8988T (cell line): ENCODE measurements at regions not wholly inside any gene's neighbourhood (a gene's known extent, or its start where the extent isn't known, plus 50 kb on each side); places are given as distances from the start of the nearest gene placed in this dataset.
"Not testable (repeated sequence)": the region's sequence is repeated elsewhere in the genome, so short reads cannot be mapped to it uniquely, and the experiment has no call there.

Experiments used
- DNase-seq: peaks from one replicate; pipeline ENCODE4 v3.0.0; 2011

- no peak for DNase-seq
Observed at GRCh38 chr10:29746080-29746797, 111.5 kb upstream of the SVIL start.

DNA sequence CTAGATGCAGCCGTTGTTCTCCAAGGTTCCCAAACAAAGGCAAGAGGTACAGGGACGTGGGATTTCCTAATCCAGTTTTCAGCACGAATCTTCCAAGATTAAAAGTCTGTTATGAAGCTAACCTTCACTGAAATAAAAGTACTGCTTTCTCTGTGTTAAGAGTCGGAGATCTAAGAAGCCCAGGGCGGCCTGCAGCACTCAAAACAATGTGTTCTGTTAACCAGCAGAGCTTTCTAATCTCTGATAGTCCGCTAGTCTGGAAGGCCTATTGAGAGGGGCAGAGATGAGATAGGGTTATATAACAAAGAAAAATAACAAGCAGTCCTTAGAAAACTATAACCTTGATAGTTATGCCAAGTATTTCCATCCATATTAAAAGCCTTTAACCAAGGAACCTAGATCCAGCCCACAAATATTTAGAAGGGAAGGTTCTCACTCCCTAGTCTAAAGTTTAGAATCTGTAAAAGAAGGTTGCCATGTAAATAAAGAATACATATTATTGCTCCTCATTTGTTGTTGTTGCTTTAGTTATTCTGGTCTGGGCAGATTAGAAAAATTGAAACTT is 106.3 kb upstream of the SVIL start:
- DNase-seq: no peak

DNA sequence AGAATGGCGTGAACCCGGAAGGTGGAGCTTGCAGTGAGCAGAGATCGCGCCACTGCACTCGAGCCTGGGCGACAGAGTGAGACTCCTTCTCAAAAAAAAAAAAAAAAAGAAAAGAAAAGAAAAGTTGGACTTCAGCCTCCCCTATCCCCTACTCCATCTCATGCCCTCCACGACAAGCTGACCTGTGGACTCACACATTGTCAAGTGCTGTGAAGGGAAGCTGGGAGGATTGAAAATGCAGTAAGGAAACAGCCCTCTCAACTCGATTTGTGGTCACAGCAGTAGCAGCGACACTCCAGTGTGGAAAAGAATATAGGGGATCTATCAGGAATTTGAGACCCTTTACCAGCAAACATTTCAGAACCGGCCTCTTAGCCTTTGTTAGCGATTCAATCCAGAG is 103.6 kb upstream of the SVIL start:
- no peak for DNase-seq

- no peak for DNase-seq
Observed at GRCh38 chr10:29737074-29737593, 102.4 kb upstream of the SVIL start.

DNA sequence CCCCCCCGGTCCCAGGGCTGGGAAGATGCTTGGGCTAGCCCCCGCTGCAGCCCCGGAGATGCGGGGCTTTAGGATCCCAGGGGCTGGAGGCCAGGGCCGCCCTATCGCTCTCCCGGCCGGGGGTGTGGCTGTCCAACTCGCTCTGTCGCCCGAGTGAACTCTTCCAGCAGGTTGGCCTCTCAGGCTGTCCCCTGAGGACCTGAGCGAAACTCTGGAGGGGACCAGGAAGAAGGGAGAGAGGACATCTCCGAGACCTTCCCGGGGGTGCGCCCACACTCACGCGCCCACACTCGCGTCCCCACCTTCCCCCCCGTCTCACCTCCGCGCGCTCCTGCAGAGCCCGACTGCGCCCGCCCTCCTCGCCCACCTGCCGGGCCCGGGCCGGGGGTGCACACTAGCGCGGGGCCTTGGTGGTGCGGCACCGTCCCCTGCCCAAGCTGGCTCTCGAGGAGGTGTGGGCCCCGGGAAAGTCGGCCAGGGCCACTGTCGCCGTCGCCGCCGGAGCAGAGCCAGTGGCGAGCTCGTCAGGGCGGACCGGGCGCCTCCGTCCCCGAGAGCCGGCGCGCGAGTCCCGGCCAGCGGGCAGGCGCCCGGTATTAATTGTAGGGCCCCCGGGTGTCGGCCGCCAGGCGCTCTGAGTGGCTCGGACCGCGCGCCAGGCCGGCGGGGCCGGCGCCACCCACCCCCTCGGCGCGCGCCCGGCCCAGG is 101.7 kb upstream of the SVIL start:
- DNase-seq: peak; percentile 93

DNA sequence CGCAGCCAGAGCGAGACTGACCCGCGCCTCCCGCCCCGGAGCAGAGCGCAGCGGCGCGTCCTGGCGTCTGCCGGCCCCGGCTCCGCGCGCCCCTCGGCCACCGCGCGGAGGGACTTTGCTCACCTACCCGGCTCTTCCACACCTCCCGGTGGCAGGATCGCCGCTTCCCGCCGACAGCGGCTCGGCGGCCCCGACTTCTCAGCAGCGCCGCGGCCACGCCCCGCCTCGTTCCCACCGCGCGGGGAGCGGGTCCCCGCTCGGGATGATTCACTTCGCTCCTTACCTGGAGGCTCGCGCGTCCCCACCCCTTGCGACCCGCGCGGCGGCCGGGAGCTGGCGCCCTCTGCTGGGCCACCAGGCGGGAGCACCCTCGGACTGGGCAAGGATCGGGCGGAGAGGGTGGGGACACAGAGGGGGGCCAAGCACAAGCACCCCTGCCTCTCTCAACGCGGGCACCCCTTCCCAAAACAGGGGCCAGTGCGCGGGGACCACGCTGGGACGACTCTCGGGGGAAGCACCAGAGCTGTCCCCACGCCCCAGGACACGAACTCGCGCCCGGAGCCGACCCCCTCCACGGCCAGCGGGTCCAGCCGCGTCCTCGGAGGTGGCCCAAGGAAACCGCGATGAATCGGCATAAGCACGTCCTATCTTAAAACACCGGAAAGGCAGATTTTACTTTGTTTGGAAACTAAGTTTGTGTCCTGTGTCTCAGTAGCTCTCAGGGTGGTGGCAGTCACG is 101.0 kb upstream of the SVIL start:
- DNase-seq: peak; percentile 98

DNA sequence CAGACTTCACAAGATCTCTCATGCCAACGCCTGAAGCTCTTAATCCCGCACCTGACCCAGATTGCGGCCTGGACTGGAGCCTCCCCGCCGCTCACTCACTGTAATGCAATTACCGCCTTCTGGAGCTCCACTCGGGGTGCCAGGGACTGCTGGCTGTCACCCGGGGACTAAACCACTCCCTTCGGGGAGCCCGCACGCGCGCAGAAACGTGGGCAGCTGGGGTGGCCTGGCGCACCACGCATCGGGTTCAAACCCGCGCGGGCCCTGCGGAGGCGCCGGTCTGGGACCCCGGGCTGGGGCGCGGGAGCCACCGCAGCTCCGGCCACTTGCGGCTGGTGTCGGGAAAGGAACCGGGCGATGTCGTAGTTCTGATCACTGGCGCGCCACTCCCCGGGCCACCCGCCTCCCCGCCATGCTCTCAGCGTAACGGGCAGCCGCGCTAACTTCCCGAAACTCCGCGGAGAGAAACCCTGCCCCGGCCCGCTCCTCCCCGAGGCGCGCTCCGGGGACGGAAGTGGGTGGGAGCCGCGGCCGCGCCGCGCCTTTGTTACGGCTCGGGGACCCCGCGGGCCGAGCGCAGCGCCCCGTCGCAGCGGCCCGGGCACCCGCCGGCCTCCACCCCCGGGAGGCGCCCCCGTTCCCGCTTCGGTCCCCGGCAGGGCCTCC is 100.3 kb upstream of the SVIL start:
- DNase-seq: peak; percentile 65

GRCh38 chr10:29734640-29734961 is 99.8 kb upstream of the SVIL start:
- DNase-seq: no peak

DNA sequence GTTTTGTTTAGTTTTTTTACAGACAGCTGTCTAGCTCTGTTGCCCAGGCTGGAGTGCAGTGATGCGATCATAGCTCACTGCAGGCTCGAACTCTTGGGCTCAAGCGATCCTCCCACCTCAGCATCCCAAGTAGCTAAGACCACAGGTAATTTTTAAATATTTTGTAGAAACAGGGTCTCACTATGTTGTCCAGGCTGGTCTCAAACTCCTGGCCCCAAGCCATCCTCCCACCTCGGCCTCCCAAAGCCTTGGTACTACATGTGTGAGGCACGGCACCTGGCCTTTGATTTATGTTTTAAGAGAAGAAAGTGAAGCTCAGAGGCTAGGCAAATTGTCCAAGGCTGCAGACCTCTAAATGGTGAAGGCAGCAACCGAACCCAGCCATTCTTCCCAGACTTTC is 98.6 kb upstream of the SVIL start:
- DNase-seq: no peak

DNA sequence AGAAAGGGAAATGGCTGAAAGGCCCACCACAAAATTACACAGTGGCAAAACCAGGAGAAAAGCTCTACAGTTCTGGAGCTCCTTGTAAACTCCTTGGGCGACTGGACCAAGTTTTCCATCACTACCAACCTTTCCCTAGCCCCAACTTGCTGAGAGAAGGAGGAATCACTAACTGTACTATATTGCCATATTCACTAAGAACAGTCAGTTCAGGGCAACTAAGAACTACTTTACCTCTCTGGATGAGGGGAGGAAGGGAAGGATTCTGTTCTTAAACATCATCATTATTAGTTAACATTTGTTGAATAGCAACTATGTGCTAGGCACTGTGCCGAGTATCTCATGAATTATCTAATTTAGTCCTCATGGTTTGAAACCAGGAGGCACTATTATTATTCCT is 98.1 kb upstream of the SVIL start:
- no peak for DNase-seq

DNA sequence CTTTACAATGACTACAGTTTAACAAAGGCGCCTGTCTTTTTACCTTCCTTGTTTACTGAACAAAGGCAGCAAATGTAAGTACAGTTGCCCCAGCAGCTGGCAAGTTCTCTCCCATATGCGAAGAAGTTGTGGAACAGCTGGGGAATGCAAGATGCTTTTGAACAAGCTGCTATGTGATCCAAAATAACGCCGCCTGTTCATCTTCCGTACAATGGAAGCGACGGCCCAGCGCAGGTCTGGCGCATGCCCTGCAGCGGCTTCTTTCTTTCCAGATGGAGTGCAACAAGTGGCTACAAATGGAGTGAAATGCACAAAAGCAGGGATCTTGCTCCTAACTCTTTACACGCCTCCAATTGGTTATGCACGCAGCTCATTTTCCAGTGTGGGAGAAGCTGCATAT is 97.0 kb upstream of the SVIL start:
- no peak for DNase-seq

- DNase-seq: no peak
Observed at GRCh38 chr10:29730969-29731368, 96.2 kb upstream of the SVIL start.

DNA sequence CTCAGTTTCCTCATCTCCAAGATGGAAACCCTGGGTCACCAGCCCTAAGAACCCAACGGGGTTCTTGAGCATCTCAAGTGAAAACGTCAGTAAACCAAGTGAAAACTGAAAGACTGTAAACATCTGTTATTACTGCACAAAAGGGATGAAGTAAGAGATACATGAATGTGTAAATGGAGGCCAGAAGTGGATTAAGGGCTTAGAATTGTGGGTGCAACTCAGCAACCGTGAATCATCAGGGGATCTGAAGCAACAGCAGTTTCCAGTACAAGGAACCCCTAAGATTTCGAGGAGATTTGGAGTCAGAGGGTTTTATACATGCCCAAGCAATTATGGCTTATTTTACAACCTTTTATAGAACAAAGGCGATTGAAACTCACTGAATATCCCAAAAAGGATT is 95.7 kb upstream of the SVIL start:
- no peak for DNase-seq

DNA sequence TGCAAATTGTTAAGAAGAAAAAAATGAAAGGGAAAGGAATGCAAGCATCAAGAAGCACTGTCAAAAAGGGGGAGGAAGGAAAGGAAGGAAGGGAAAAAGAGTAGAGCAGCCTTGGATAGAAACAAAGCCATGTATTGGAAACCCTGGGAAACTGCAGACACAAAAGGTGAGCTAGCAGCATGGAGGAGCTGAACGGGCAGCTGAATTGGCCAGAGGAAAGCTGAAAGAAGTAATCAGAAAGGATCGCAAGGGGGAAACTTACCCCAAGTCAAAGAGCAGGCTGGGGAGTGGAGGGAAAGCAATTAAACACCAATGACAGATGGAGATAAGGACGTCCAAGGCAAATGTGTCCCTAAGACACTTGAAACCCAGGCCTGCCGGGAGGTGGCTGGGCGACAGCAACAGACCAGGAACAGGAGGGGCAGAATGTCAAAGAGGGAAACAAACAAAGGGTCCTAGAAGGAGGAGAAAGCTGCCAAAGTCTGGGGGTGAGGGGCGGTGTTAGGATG is 93.8 kb upstream of the SVIL start:
- DNase-seq: no peak

DNA sequence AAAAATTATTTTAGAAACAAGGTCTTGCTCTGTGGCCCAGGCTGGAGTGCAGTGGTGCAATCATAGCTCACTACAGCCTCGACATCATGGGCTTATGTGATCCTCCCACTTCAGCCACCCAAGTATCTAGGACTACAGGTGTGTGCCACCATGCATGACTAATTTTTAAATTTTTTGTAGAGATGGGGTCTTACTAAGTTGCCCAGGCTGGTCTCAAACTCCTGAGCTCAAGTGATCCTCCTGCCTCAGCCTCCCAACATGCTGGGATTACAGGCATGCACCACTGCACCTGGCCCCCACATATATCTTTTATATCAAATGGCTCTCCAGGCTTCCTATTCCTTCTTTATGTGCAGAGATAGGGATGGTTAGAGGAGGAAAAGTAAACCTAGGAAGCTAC is 91.2 kb upstream of the SVIL start:
- not testable (repeated sequence) for DNase-seq

GRCh38 chr10:29725133-29725720 is 90.5 kb upstream of the SVIL start:
- no peak for DNase-seq

DNA sequence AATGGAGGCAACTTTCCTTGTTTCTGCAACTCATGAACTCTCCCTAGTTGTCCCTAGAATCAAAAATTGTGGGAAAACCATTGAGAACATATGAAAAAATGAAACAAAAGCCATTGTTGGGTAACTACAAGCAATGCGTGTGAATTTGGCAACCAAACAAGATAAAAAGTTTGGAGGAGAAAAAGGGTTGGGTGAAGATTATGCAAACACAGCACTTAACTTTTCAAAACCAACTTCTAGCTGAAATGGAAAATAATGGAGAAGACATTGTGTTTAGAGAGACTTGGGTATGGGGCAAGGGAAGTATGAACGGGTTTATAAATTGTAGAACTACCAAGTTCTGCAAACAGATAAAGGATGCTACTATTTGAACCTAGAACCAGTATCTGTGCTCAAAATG is 89.0 kb upstream of the SVIL start:
- DNase-seq: no peak

GRCh38 chr10:29722777-29723176 is 88.0 kb upstream of the SVIL start:
- no peak for DNase-seq

DNA sequence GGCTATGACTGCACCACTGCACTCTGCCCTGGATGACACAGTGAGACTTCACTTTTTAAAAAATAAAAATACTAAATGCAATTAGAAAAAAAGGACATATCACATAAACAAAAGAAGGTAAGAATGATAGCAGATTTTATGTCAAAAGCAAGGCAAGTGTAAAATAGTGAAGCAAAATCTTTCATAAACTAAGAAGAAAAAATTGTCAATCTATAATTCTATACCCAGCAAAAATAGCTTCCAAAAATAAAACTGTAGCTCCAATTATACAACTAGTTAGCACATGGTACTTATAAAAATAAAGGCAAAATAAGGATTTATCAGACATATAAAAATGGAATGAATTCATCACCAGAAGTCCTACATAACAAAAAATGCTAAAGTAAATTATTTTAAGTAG is 85.4 kb upstream of the SVIL start:
- DNase-seq: no peak

DNA sequence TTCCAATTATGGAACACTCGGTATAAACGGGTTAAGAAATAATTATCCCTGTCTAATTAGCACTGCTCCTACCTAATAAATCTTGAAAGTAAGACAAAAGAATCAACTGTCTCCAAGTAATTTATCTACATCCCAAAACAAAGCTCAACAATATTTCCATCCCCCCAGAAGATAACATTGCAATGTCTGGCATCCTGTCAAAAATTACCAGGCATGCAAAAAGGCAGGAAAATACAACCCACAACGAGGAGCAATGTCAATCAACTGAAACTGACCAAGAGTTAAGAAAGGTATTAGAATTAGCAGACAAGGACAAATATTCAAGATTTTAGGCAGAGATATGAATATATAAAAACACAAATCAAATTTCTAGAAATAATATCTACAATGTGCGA is 84.5 kb upstream of the SVIL start:
- no peak for DNase-seq

DNA sequence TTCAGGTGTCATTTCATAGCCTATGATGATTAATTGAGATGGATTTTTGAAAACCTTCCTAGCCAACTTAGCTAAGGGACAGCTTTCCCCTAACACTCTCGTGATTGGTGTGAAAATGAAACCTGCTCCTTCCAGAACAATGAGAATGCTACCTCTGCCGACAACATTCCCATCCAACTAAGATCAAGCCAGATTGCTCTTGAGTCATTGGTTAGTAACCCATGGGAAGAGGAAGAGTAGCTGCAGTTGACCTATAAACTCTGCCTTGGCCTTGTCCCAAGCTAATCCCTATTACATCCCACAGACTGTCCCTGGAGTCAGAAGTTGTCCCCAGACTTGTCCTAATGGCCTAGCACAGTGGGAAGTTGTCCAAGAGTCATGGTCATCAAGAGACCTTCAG is 80.5 kb upstream of the SVIL start:
- no peak for DNase-seq

DNA sequence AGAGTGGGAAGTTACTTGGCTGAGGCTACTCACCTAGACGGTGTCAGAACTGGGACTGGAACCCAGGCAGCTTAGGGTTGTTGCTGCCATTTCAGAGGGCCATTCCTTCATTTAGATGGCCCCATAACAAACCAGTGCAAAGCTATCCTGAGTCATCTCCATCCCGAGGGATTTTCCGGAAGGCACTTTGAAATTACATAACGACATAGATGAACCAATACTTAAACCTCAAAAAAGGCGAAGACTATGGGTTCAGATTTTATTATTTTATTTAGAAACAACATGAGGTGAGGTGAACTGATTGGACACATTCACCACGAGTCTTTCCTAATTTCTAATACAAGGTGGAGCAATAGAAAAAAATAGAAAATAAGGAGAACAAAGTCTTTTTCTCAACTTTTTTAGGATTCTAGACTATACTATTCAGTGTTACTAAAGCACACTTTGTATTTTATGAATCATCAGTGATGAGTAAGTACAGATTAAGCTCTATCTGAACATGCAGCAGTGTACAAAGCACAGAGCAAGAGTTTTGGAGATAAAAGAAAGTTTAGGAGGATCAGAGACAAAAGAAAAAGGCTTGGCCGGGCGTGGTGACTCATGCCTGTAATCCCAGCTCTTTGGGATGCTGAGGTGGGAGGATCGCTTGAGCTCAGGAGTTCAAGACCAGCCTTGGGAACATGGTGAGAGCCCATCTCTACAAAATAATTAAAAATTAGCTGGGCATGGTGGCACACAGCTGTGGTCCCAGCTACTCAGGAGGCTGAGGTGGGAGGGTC is 79.5 kb upstream of the SVIL start:
- DNase-seq: no peak
